IMR-90 (cell line): ENCODE measurements at regions not wholly inside any gene's neighbourhood (a gene's known extent, or its start where the extent isn't known, plus 50 kb on each side); places are given as distances from the start of the nearest gene placed in this dataset.
A peak's percentile ranks its signal among the peaks of the same experiment; 100 is the strongest.

ENCODE experiments used
- ATAC-seq: fragments of 200-7000 bp; cut with Tn5 transposase; 2 replicates; pipeline ENCODE4 v1.9.1; 2020; ENCODE audit warnings: low read depth, mild to moderate bottlenecking, moderate library complexity
- BruUV-seq: library from RNA; stranded (reverse); fragments of 400-500 nt; replicated peaks from 2 replicates; lab custom pipeline; 2021; lab: Mats Ljungman, UMichigan
- CTCF ChIA-PET: fragments of 300-600 bp; formaldehyde crosslinking; extraction: SDS; loops from one replicate; lab custom pipeline; 2021; ENCODE audit warnings: antibody characterized with exemption; lab: Yijun Ruan, JAX
- POLR2A ChIA-PET: fragments of 300-600 bp; sonication (Branson Sonifier 250); formaldehyde crosslinking; loops from one replicate; lab custom pipeline; 2022; ENCODE audit warnings: antibody characterized with exemption; ENCODE audit not compliant: unreplicated experiment; lab: Charles Lee
- DNase-seq: peaks from one replicate; pipeline ENCODE4 v3.0.0; 2013
- H2AFZ ChIP-seq: replicated peaks from 2 replicates; pipeline ENCODE3; 2013; ENCODE audit warnings: low read length, mild to moderate bottlenecking; ENCODE audit not compliant: poor library complexity
- H2AK5ac ChIP-seq: 2 replicates; pipeline ENCODE4 v1.6.1; 2013; ENCODE audit warnings: low read depth, low read length, inconsistent platforms
- H2AK9ac ChIP-seq: replicated peaks from 2 replicates; pipeline ENCODE3; 2013; ENCODE audit warnings: mild to moderate bottlenecking, low read depth, low read length, moderate library complexity; ENCODE audit not compliant: poor library complexity
- H2BK120ac ChIP-seq: 2 replicates; pipeline ENCODE4 v1.6.1; 2013; ENCODE audit warnings: low read depth, low read length, inconsistent platforms
- H2BK15ac ChIP-seq: 3 replicates; pipeline ENCODE4 v1.6.1; 2013; ENCODE audit warnings: low read depth, low read length, inconsistent platforms
- H2BK20ac ChIP-seq: 2 replicates; pipeline ENCODE4 v1.6.1; 2013; ENCODE audit warnings: low read depth, mild to moderate bottlenecking, inconsistent platforms, low read length, moderate library complexity
- H2BK5ac ChIP-seq: 2 replicates; pipeline ENCODE4 v1.6.1; 2013; ENCODE audit warnings: mild to moderate bottlenecking, low read depth, low read length, inconsistent platforms; ENCODE audit not compliant: poor library complexity, severe bottlenecking
- H3K14ac ChIP-seq: replicated peaks from 2 replicates; pipeline ENCODE4 v1.6.1; 2013; ENCODE audit warnings: low read depth, low read length, inconsistent platforms
- H3K18ac ChIP-seq: 2 replicates; pipeline ENCODE4 v1.6.1; 2013; ENCODE audit warnings: low read depth, low read length, control low read depth
- H3K23ac ChIP-seq: 2 replicates; pipeline ENCODE4 v1.6.1; 2013; ENCODE audit warnings: low read depth, low read length, inconsistent platforms
- H3K27ac ChIP-seq: 2 replicates; pipeline ENCODE4 v1.5.1; 2013; ENCODE audit warnings: mild to moderate bottlenecking, control low read depth, low read length; ENCODE audit not compliant: insufficient read depth
- H3K27me3 ChIP-seq: 2 replicates; pipeline ENCODE4 v1.6.1; 2013; ENCODE audit warnings: low read length; ENCODE audit not compliant: control insufficient read depth, insufficient read depth
- H3K36me3 ChIP-seq: 2 replicates; pipeline ENCODE4 v1.6.1; 2013; ENCODE audit warnings: low read length, mixed read lengths; ENCODE audit not compliant: control insufficient read depth, insufficient read depth
- H3K4ac ChIP-seq: 2 replicates; pipeline ENCODE4 v1.6.1; 2013; ENCODE audit warnings: low read depth, low read length, inconsistent platforms
- H3K4me1 ChIP-seq: 2 replicates; pipeline ENCODE4 v1.6.1; 2013; ENCODE audit warnings: low read length, mixed read lengths; ENCODE audit not compliant: control insufficient read depth, insufficient read depth
- H3K4me2 ChIP-seq: 2 replicates; pipeline ENCODE4 v1.6.1; 2013; ENCODE audit warnings: low read depth, mild to moderate bottlenecking, control low read depth, low read length, moderate library complexity
- H3K4me3 ChIP-seq: 2 replicates; pipeline ENCODE4 v1.5.1; 2013; ENCODE audit warnings: low read depth, mild to moderate bottlenecking, control low read depth, low read length, moderate library complexity; ENCODE audit not compliant: insufficient read depth
- H3K56ac ChIP-seq: 2 replicates; pipeline ENCODE4 v1.6.1; 2013; ENCODE audit warnings: low read length, inconsistent platforms; ENCODE audit not compliant: insufficient read depth; ENCODE audit errors: extremely low read depth
- H3K79me1 ChIP-seq, 2 experiments: 2 replicates each; pipeline ENCODE4 v1.6.1; 2013; ENCODE audit warnings: low read length in 2 of 2, inconsistent platforms in 1 of 2, low read depth in 1 of 2
- H3K9ac ChIP-seq: 2 replicates; pipeline ENCODE4 v1.6.1; 2013; ENCODE audit warnings: low read depth, low read length, control low read depth
- H3K9me1 ChIP-seq: 2 replicates; pipeline ENCODE4 v1.6.1; 2013; ENCODE audit warnings: low read length, inconsistent platforms; ENCODE audit not compliant: insufficient read depth
- H3K9me3 ChIP-seq: 2 replicates; pipeline ENCODE4 v1.6.1; 2013; ENCODE audit warnings: low read length; ENCODE audit not compliant: control insufficient read depth, insufficient read depth
- H4K20me1 ChIP-seq: 2 replicates; pipeline ENCODE4 v1.6.1; 2013; ENCODE audit warnings: low read length, inconsistent platforms; ENCODE audit not compliant: insufficient read depth
- H4K5ac ChIP-seq: 2 replicates; pipeline ENCODE4 v1.6.1; 2013; ENCODE audit warnings: mild to moderate bottlenecking, low read depth, low read length, control low read depth
- H4K8ac ChIP-seq, 2 experiments: 2 replicates each; pipeline ENCODE4 v1.6.1; 2013; ENCODE audit warnings: low read depth in 2 of 2, low read length in 2 of 2, control low read depth in 1 of 2, inconsistent platforms in 1 of 2
- H4K91ac ChIP-seq: 2 replicates; pipeline ENCODE4 v1.6.1; 2013; ENCODE audit warnings: low read depth, low read length, inconsistent platforms; ENCODE audit not compliant: insufficient read depth
- BHLHE40 ChIP-seq: fragments of 150-350 bp; IDR thresholded peaks from 2 replicates; pipeline ENCODE4 v1.6.1; 2016; ENCODE audit warnings: mild to moderate bottlenecking, low read depth, low read length
- CEBPB ChIP-seq: IDR thresholded peaks from 2 replicates; pipeline ENCODE4 v1.6.1; 2012; ENCODE audit warnings: low read depth, low read length, improper control_type of control experiment
- CHD1 ChIP-seq: IDR thresholded peaks from 2 replicates; pipeline ENCODE4 v1.6.1; 2012; ENCODE audit warnings: low read depth, low read length, improper control_type of control experiment
- CTCF ChIP-seq: conservative IDR thresholded peaks from 2 replicates; pipeline ENCODE4 v1.5.1; 2012; ENCODE audit warnings: mild to moderate bottlenecking, low read depth, low read length, improper control_type of control experiment
- FOS ChIP-seq: fragments of 150-350 bp; IDR thresholded peaks from 2 replicates; pipeline ENCODE4 v1.6.1; 2016; ENCODE audit warnings: low read depth, low read length
- MAFK ChIP-seq: IDR thresholded peaks from 2 replicates; pipeline ENCODE4 v1.6.1; 2012; ENCODE audit warnings: low read depth, low read length, improper control_type of control experiment
- MAZ ChIP-seq: IDR thresholded peaks from 2 replicates; pipeline ENCODE4 v1.6.1; 2012; ENCODE audit warnings: low read depth, mild to moderate bottlenecking, low read length, improper control_type of control experiment, moderate library complexity, borderline replicate concordance
- MXI1 ChIP-seq: IDR thresholded peaks from 2 replicates; pipeline ENCODE4 v1.6.1; 2012; ENCODE audit warnings: low read depth, mild to moderate bottlenecking, low read length, moderate library complexity, borderline replicate concordance
- NFE2L2 ChIP-seq: fragments of 150-350 bp; IDR thresholded peaks from 2 replicates; pipeline ENCODE4 v1.6.1; 2016; ENCODE audit warnings: low read depth, mild to moderate bottlenecking, low read length
- POLR2A ChIP-seq: IDR thresholded peaks from 2 replicates; pipeline ENCODE4 v1.6.1; 2012; ENCODE audit warnings: mild to moderate bottlenecking, low read depth, low read length
- RAD21 ChIP-seq: IDR thresholded peaks from 2 replicates; pipeline ENCODE4 v1.6.1; 2012; ENCODE audit warnings: low read length, improper control_type of control experiment
- RCOR1 ChIP-seq: IDR thresholded peaks from 2 replicates; pipeline ENCODE4 v1.6.1; 2012; ENCODE audit warnings: mild to moderate bottlenecking, low read length, improper control_type of control experiment; ENCODE audit not compliant: insufficient replicate concordance
- RFX5 ChIP-seq: IDR thresholded peaks from 2 replicates; pipeline ENCODE4 v1.8.0; 2012; ENCODE audit warnings: low read depth, mild to moderate bottlenecking, low read length, moderate library complexity
- SMC3 ChIP-seq: fragments of 150-350 bp; IDR thresholded peaks from 2 replicates; pipeline ENCODE4 v1.6.1; 2016; ENCODE audit warnings: low read depth, mild to moderate bottlenecking, antibody characterized with exemption, low read length, moderate library complexity
- WGBS, 2 experiments: methylation state at CpG; one replicate each; pipeline versions ENCODE4 v1.1.5 to v1.1.7; 2013; ENCODE audit warnings: missing lambda C conversion rate in 2 of 2; ENCODE audit not compliant: insufficient read length in 1 of 2; ENCODE audit errors: extremely low coverage in 2 of 2; 5-methylcytosine and 5-hydroxymethylcytosine counted together
- dilution Hi-C: fragments of 300-500 bp; cut with HindIII; formaldehyde crosslinking; loops from one replicate; pipeline ENCODE4 v1.14.3; 2018; ENCODE audit warnings: low sequenced_read_pairs; ENCODE audit not compliant: unreplicated experiment
- in situ Hi-C: fragments of 300-500 bp; cut with MboI; formaldehyde crosslinking; loops from 3 replicates; pipeline ENCODE4 v1.14.3; 2019; ENCODE audit warnings: low sequenced_read_pairs, inconsistent platforms, mixed read lengths
- intact Hi-C: fragments of 100-400 bp; cut with micrococcal nuclease; formaldehyde crosslinking; loops from 2 replicates; pipeline ENCODE4 v1.10.0; 2022
- TF ChIP-seq, protein P1 (sequence below): fragments of 150-350 bp; IDR thresholded peaks from 2 replicates; pipeline ENCODE4 v1.6.1; 2017; ENCODE audit warnings: mild to moderate bottlenecking, antibody characterized with exemption, low read length, low read depth

DNA sequence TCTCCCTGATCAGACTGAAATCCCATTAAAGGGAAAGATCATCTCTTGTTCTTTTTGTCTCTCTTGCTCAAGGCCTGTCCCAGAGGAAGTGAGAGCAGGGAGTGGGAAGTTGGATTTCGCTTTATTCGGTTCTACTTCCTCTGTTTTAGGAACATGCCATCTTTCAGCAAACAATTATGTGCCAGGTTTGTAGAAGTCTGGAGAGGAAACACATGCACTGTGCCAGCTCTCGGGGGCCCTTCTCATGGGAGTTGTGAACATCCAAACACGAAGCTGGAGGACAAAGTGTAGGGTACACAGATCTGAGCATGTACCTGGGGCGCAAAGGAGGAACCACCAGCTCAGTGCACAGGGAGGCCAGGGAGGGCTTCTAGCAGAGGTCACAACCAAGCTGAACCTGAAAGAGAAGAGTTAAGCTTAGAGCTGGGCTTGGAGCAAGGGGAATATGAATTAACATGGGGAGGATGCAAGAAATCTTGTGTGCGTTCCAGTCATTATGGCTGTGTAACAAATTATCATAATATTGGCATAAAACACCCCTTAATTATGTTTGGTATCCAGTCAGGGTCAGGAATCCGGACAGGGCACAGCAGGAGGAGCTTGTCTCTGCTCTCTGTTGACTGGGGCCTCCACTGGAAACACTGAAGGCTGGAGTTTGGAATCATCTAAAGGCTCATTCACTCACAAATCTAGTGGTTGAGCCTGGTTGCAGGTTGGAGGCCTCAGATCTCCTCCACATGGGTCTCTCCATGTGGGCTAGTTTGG, 128.6 kb downstream of the ZFP36L2 start:
- Histone ChIP-seq H2BK15ac (no peak overlapping the region), H3K79me1 (0 out of 4 replicates have a peak, but pooled peaks cover 0 to 11% of the 10 kb centered on the region in 2 experiments), H3K23ac (no peak overlapping the region), H4K8ac (no peak overlapping the region), H4K91ac (no peak overlapping the region), H2AK5ac (0 out of 2 replicates have a peak overlapping the region, but pooled peaks have one; percentile 20), H2AFZ (peak overlapping the region; percentile 33), H3K18ac (peak overlapping the region; percentile 40), H2BK120ac (0 out of 2 replicates have a peak overlapping the region, but pooled peaks have one; percentile 34), H2BK20ac (0 out of 2 replicates have a peak overlapping the region, but pooled peaks have one; percentile 16), H3K27me3 (no peaks in the 10 kb centered on the region), H3K4ac (0 out of 2 replicates have a peak overlapping the region, but pooled peaks have one; percentile 31), H2AK9ac (no peak overlapping the region), H3K9me3 (no peaks in the 10 kb centered on the region; the same call in 1 of the 2 replicates), H3K4me2 (no peak overlapping the region), H4K5ac (peak overlapping the region; percentile 33; the same call in 1 of the 2 replicates), H3K4me3 (no peak overlapping the region), H3K56ac (no peak overlapping the region), H3K9ac (no peak overlapping the region), H3K9me1 (peaks cover 13% of the 10 kb centered on the region), H3K4me1 (peaks cover 18% of the 10 kb centered on the region), H4K20me1 (no peaks in the 10 kb centered on the region), H3K27ac (no peak overlapping the region), H2BK5ac (no peak overlapping the region), H3K14ac (no peak overlapping the region), H3K36me3 (no peaks in the 10 kb centered on the region)
- dilution Hi-C loops (no loop called here), in situ Hi-C loops (no loop called here), intact Hi-C loops (no loop called here)
- ChIA-PET CTCF (no interaction called here), POLR2A (interaction anchor here (0.6 kb wide), 1 partner anchor 12 kb away, joined by 3 read pairs; no protein-coding TSS in a partner anchor)
- BruUV-seq = no TSS peak
- DNase-seq (no peak), ATAC-seq (no peak)
- 70% methylated on average over 2 of the region's 7 CpGs; no CpG with 5 or more reads in 1 of the 2 experiments for WGBS, 2 experiments
- TF ChIP-seq SMC3 = no peak
- TF ChIP-seq NFE2L2 = no peak
- no peak for TF ChIP-seq BHLHE40
- TF ChIP-seq, protein P1, sequence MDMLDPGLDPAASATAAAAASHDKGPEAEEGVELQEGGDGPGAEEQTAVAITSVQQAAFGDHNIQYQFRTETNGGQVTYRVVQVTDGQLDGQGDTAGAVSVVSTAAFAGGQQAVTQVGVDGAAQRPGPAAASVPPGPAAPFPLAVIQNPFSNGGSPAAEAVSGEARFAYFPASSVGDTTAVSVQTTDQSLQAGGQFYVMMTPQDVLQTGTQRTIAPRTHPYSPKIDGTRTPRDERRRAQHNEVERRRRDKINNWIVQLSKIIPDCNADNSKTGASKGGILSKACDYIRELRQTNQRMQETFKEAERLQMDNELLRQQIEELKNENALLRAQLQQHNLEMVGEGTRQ = no peak
- TF ChIP-seq MAZ = no peak
- TF ChIP-seq MXI1 = no peak
- TF ChIP-seq POLR2A = no peak
- TF ChIP-seq CTCF = no peak
- no peak for TF ChIP-seq RFX5
- no peak for TF ChIP-seq RAD21
- no peak for TF ChIP-seq FOS
- TF ChIP-seq CEBPB = no peak
- TF ChIP-seq MAFK = no peak
- TF ChIP-seq CHD1 = no peak
- TF ChIP-seq RCOR1 = no peak
